HUES6 (cell line): ENCODE measurements at regions not wholly inside any gene's neighbourhood (a gene's known extent, or its start where the extent isn't known, plus 50 kb on each side); places are given as distances from the start of the nearest gene placed in this dataset.

Source experiments
- H3K27ac ChIP-seq: 2 replicates; pipeline ENCODE4 v1.7.0; 2013; ENCODE audit warnings: low read depth, mild to moderate bottlenecking, low read length, inconsistent platforms
- H3K27me3 ChIP-seq: 2 replicates; pipeline ENCODE4 v1.6.1; 2013; ENCODE audit warnings: low read length; ENCODE audit not compliant: control insufficient read depth, insufficient read depth
- H3K36me3 ChIP-seq: 2 replicates; pipeline ENCODE4 v1.6.1; 2013; ENCODE audit warnings: low read length; ENCODE audit not compliant: control insufficient read depth, insufficient read depth
- H3K4me1 ChIP-seq: 2 replicates; pipeline ENCODE4 v1.6.1; 2013; ENCODE audit warnings: low read length; ENCODE audit not compliant: control insufficient read depth, insufficient read depth
- H3K4me3 ChIP-seq: 2 replicates; pipeline ENCODE4 v1.5.1; 2013; ENCODE audit warnings: low read depth, low read length
- H3K9ac ChIP-seq: one replicate; pipeline ENCODE4 v1.6.1; 2013; ENCODE audit warnings: mild to moderate bottlenecking, low read length
- H3K9me3 ChIP-seq: 2 replicates; pipeline ENCODE4 v1.6.1; 2013; ENCODE audit warnings: low read depth, low read length; ENCODE audit not compliant: control insufficient read depth, insufficient read depth

DNA sequence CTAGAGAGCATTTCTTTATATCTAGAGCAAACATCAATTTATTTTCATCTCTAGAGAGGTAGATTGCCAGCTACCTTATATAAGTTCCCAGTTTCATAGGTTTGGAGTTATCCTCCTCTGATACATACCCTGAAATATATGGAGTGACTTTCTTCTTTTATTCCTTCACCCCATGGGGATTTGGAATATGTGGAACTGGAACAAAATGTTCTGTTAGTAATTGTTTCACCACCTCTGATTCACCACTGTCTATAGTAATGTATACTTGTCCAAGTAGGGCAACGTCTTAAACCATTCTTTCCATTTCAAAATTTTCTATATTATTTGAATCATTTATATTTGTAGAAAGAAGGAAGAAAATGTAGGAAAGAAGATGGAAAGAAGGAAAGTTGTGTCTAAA lies 511.2 kb upstream of the KCND2 start:
- Histone ChIP-seq H3K4me1 (no peaks in the 10 kb centered on the region), H3K27ac (no peak overlapping the region), H3K27me3 (no peaks in the 10 kb centered on the region), H3K9ac (no peak overlapping the region), H3K9me3 (no peaks in the 10 kb centered on the region), H3K36me3 (no peaks in the 10 kb centered on the region), H3K4me3 (no peak overlapping the region)

DNA sequence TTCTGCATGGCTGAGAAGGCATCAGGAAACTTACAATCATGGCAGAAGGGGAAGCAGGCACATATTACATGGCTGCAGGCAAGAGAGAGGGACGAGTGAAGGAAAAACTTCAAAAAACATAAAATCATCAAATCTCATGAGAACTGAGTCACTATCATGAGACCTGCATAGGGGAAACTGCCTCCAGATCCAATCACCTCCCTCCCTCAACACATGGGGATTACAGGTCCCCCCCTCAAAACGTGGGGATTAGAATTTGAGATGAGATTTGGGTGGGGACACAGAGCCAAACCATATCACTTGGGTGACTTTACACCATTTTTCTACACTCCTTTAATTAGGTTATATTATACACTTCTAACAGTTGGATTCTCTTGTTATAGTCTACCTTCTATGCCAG lies 490.7 kb upstream of the KCND2 start:
- H3K9ac ChIP-seq: no peak overlapping the region
- no peaks in the 10 kb centered on the region for H3K36me3 ChIP-seq
- no peak overlapping the region for H3K4me3 ChIP-seq
- no peak overlapping the region for H3K27ac ChIP-seq
- no peaks in the 10 kb centered on the region for H3K4me1 ChIP-seq
- no peaks in the 10 kb centered on the region for H3K27me3 ChIP-seq
- no peaks in the 10 kb centered on the region for H3K9me3 ChIP-seq

- no peaks in the 10 kb centered on the region for H3K9me3 ChIP-seq
- H3K27ac ChIP-seq: no peak overlapping the region
- no peak overlapping the region for H3K9ac ChIP-seq
- H3K27me3 ChIP-seq: no peaks in the 10 kb centered on the region
- no peaks in the 10 kb centered on the region for H3K4me1 ChIP-seq
- no peak overlapping the region for H3K4me3 ChIP-seq
- H3K36me3 ChIP-seq: no peaks in the 10 kb centered on the region
Measured at GRCh38 chr7:119783799-119784198, 489.2 kb upstream of the KCND2 start.

GRCh38 chr7:119802147-119802546 lies 470.8 kb upstream of the KCND2 start:
- H3K4me3 ChIP-seq: no peak overlapping the region
- H3K27ac ChIP-seq: no peak overlapping the region
- no peak overlapping the region for H3K9ac ChIP-seq
- H3K27me3 ChIP-seq: no peaks in the 10 kb centered on the region
- no peaks in the 10 kb centered on the region for H3K36me3 ChIP-seq
- H3K9me3 ChIP-seq: no peaks in the 10 kb centered on the region
- no peaks in the 10 kb centered on the region for H3K4me1 ChIP-seq

DNA sequence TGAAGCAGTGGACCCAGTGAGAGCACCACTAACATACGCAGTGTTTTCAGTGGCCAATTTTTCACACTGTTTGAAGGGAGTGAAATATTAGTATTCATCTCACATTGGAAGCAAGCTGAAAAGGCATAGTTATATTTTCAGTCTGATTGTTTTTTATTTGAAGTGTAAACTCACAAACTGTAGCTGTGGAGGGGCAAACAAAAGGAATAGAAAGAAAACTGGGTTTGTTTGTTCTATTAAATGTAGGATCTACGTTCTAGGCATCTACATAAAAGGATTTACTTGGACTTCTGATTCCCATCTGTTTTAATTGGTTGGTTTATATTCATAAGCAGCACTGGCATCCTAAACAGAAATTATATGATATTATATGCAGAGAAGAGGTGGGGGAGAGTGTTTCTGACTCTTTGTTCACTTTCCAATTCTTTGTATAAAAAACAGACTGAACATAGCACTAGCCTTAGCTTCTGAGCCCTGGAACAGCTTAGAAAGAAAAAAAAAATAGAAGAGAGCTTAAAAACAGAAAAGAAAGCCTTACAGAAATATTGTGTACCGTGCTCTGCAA lies 447.8 kb upstream of the KCND2 start:
- no peak overlapping the region for H3K9ac ChIP-seq
- no peaks in the 10 kb centered on the region for H3K9me3 ChIP-seq
- no peaks in the 10 kb centered on the region for H3K4me1 ChIP-seq
- no peaks in the 10 kb centered on the region for H3K36me3 ChIP-seq
- H3K27ac ChIP-seq: no peak overlapping the region
- H3K4me3 ChIP-seq: no peak overlapping the region
- H3K27me3 ChIP-seq: no peaks in the 10 kb centered on the region

- Histone ChIP-seq H3K4me3 (no peak overlapping the region), H3K9me3 (no peaks in the 10 kb centered on the region)
Measured at GRCh38 chr7:119826547-119826946, 446.4 kb upstream of the KCND2 start.

GRCh38 chr7:119838444-119838843 lies 434.5 kb upstream of the KCND2 start:
- no peak overlapping the region for H3K9ac ChIP-seq
- no peaks in the 10 kb centered on the region for H3K27me3 ChIP-seq
- H3K9me3 ChIP-seq: peaks cover 8% of the 10 kb centered on the region; the same call in 1 of the 2 replicates
- no peaks in the 10 kb centered on the region for H3K36me3 ChIP-seq
- no peak overlapping the region for H3K27ac ChIP-seq
- peaks cover 6% of the 10 kb centered on the region for H3K4me1 ChIP-seq
- no peak overlapping the region for H3K4me3 ChIP-seq

More at GRCh38 chr7:119826547-119826946, 446.4 kb upstream of the KCND2 start:
- Histone ChIP-seq H3K36me3 (no peaks in the 10 kb centered on the region), H3K27ac (no peak overlapping the region), H3K4me1 (no peaks in the 10 kb centered on the region), H3K27me3 (no peaks in the 10 kb centered on the region), H3K9ac (no peak overlapping the region)

- peaks cover 6% of the 10 kb centered on the region for H3K4me1 ChIP-seq
- H3K27ac ChIP-seq: no peak overlapping the region
- H3K36me3 ChIP-seq: no peaks in the 10 kb centered on the region
- H3K4me3 ChIP-seq: no peak overlapping the region
- H3K9me3 ChIP-seq: peaks cover 8% of the 10 kb centered on the region; the same call in 1 of the 2 replicates
- H3K27me3 ChIP-seq: no peaks in the 10 kb centered on the region
- no peak overlapping the region for H3K9ac ChIP-seq
Measured at GRCh38 chr7:119842337-119842736, 430.6 kb upstream of the KCND2 start.

- no peak overlapping the region for H3K9ac ChIP-seq
- peaks cover 8% of the 10 kb centered on the region; the same call in 1 of the 2 replicates for H3K9me3 ChIP-seq
- peaks cover 6% of the 10 kb centered on the region for H3K4me1 ChIP-seq
- no peaks in the 10 kb centered on the region for H3K27me3 ChIP-seq
- H3K27ac ChIP-seq: no peak overlapping the region
- H3K36me3 ChIP-seq: no peaks in the 10 kb centered on the region
- no peak overlapping the region for H3K4me3 ChIP-seq
Measured at GRCh38 chr7:119842786-119843185, 430.2 kb upstream of the KCND2 start.

- Histone ChIP-seq H3K4me1 (no peaks in the 10 kb centered on the region), H3K9me3 (no peaks in the 10 kb centered on the region), H3K27me3 (no peaks in the 10 kb centered on the region)
Measured at GRCh38 chr7:119861385-119861784, 411.6 kb upstream of the KCND2 start.

DNA sequence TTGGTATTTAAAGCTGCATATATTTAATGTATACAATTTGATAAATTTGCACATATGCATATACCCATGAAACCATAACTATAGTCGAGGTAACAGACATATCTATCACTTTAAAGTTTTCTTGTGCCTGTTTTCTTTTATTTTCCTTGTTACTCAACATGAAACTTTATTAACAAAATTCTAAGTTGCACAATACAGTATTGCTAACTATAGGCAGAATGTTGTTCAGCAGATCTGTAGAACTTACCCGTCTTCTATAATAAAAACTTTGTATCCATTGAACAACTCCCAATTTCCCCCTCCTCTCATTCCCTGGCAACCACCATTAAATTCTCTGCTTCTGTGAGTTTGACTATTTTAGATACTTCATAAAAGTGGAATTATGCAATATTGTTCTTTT lies 404.6 kb upstream of the KCND2 start:
- no peak overlapping the region for H3K27ac ChIP-seq
- H3K27me3 ChIP-seq: no peaks in the 10 kb centered on the region
- H3K36me3 ChIP-seq: no peaks in the 10 kb centered on the region
- H3K9me3 ChIP-seq: no peaks in the 10 kb centered on the region
- no peaks in the 10 kb centered on the region for H3K4me1 ChIP-seq
- no peak overlapping the region for H3K4me3 ChIP-seq
- H3K9ac ChIP-seq: no peak overlapping the region

More at GRCh38 chr7:119861385-119861784, 411.6 kb upstream of the KCND2 start:
- Histone ChIP-seq H3K27ac (no peak overlapping the region), H3K36me3 (no peaks in the 10 kb centered on the region), H3K9ac (no peak overlapping the region), H3K4me3 (no peak overlapping the region)

- Histone ChIP-seq H3K27me3 (no peaks in the 10 kb centered on the region), H3K27ac (no peak overlapping the region), H3K9me3 (no peaks in the 10 kb centered on the region), H3K36me3 (no peaks in the 10 kb centered on the region), H3K9ac (no peak overlapping the region), H3K4me3 (no peak overlapping the region), H3K4me1 (no peaks in the 10 kb centered on the region; the same call in 1 of the 2 replicates)
Measured at GRCh38 chr7:119879835-119880234, 393.1 kb upstream of the KCND2 start.
